ENCODE measurements at regions not wholly inside any gene's neighbourhood (a gene's known extent, or its start where the extent isn't known, plus 50 kb on each side); places are given as distances from the start of the nearest gene placed in this dataset.

DNA sequence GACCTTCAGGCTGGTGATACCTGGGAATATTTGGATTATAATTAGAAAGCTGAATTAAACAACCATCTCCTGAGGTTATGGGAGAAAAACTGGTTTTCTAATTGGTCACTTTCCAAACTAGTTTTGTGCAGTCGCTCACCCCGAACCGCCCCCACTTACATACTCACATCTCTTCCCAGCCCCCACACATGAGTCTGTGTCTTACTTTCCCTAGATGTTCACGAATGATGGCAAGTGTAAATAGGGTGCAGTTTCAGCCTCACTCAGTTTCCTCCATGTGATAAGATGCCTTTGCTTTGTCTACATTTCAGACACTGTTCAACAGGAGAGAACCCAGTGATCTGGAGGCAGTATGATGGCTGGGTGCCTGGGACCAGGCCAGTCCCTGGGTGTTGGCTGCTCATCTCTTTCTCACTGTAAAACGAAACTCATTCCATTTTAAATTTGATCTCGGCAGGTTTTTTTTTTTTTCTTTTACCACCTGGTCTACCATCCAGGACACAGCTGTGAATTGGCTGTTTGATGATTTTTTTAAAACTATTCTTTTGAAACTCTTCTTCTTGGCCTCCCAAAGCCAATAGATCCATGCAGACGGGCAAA, 164.3 kb upstream of the RAB4A start:
- TF ChIP-seq, protein P1, sequence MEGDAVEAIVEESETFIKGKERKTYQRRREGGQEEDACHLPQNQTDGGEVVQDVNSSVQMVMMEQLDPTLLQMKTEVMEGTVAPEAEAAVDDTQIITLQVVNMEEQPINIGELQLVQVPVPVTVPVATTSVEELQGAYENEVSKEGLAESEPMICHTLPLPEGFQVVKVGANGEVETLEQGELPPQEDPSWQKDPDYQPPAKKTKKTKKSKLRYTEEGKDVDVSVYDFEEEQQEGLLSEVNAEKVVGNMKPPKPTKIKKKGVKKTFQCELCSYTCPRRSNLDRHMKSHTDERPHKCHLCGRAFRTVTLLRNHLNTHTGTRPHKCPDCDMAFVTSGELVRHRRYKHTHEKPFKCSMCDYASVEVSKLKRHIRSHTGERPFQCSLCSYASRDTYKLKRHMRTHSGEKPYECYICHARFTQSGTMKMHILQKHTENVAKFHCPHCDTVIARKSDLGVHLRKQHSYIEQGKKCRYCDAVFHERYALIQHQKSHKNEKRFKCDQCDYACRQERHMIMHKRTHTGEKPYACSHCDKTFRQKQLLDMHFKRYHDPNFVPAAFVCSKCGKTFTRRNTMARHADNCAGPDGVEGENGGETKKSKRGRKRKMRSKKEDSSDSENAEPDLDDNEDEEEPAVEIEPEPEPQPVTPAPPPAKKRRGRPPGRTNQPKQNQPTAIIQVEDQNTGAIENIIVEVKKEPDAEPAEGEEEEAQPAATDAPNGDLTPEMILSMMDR (IDR thresholded peaks at IDR 0.05; ENCODE audit: low read length, missing control alignments), result no peak
- DNase-seq (ENCODE audit: low read depth), result no peak
- H3K4me3 ChIP-seq (replicated peaks; ENCODE audit: low read depth, low read length), result no peak overlapping the region

- TF ChIP-seq, protein P1 (IDR thresholded peaks at IDR 0.05; ENCODE audit: low read length, missing control alignments), result no peak
- no peak for DNase-seq (ENCODE audit: low read depth)
- H3K4me3 ChIP-seq (replicated peaks; ENCODE audit: low read depth, low read length), result no peak overlapping the region
Measured at GRCh38 chr1:229107304-229107815, 163.6 kb upstream of the RAB4A start.

DNA sequence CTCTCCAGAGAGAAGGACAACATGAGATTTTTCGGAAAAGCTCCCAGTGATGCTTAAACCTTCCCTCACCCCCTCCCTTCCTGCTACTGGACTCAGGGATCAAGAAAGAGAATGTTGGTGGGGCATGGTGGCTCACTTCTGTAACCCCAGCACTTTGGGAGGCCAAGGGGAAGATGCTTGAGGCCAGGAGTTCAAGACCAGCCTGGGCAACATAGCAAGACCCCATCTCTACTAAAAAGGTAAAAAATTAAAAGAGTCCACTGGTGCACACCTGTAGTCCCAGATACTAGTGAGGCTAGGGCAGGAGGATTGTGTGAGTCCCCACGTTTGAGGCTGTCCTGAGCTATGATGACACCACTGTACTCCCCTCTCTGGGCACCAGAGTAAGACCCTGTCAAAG, 162.9 kb upstream of the RAB4A start:
- TF ChIP-seq, protein P1 (IDR thresholded peaks at IDR 0.05; ENCODE audit: low read length, missing control alignments), result no peak
- no peak for DNase-seq (ENCODE audit: low read depth)
- H3K4me3 ChIP-seq (replicated peaks; ENCODE audit: low read depth, low read length), result no peak overlapping the region

DNA sequence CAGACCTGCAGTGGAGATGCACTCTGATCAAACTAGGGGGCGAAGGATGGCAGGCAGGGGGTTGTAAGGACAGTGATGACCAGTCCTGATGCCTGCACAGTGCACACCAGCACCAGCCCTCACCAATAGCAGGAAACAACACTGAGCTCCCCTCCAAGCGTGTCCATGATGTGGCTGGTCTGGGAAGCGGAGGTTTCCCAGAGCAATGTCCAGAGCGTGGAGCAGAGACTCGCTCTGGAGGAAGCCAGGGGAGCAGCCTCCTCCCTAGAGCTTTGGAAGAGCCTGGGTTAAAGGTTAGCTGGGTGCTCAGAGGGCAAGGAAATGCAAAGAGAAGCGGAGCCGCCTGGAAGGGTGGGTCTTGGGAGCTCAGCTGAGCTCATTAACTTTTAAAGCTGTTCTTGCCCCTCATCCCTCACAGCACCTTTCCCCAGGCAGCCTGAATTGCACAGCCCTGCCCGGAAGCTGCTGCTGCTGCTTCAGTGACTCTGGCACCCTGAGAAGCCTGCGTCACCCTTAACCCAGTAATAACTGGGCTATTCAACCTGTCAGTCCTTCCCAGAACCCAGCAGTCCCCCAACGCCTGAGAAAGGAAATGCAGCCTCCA, 162.2 kb upstream of the RAB4A start:
- DNase-seq (ENCODE audit: low read depth), result no peak
- H3K4me3 ChIP-seq (replicated peaks; ENCODE audit: low read depth, low read length), result no peak overlapping the region
- TF ChIP-seq, protein P1 (IDR thresholded peaks at IDR 0.05; ENCODE audit: low read length, missing control alignments), result no peak

DNA sequence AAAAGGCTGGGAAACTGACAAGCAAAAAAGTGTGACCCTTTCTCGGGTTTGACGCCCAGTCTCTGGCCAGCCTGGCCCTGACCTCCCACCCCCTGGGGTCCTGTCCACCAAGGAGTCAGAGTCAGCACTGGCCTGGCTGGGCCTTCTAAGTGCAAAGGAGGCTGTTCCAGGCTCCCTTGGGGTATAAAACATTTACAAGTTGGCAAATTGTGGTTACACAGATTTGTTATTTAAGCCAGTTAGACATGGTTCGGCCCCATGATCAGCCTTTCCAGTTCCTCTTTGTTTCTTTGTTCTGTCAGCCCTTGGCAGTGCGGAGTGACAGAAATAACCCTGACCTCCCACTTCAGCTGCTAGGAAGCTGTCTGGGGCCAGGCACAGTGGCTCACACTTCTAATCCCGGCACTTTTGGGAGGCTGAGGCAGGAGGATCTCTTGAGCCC, 161.6 kb upstream of the RAB4A start:
- no peak overlapping the region for H3K4me3 ChIP-seq (replicated peaks; ENCODE audit: low read depth, low read length)
- TF ChIP-seq, protein P1 (IDR thresholded peaks at IDR 0.05; ENCODE audit: low read length, missing control alignments), result no peak
- no peak for DNase-seq (ENCODE audit: low read depth)

GRCh38 chr1:229110986-229111385, 159.9 kb upstream of the RAB4A start:
- H3K4me3 ChIP-seq (replicated peaks; ENCODE audit: low read depth, low read length), result no peak overlapping the region
- TF ChIP-seq, protein P1 (IDR thresholded peaks at IDR 0.05; ENCODE audit: low read length, missing control alignments), result no peak
- DNase-seq (ENCODE audit: low read depth), result no peak
